ENCODE measurements at regions not wholly inside any gene's neighbourhood (a gene's known extent, or its start where the extent isn't known, plus 50 kb on each side); places are given as distances from the start of the nearest gene placed in this dataset.

GRCh38 chr10:33955676-33956075, 621.2 kb upstream of the NRP1 start:
- Histone ChIP-seq H3K9me3 (no peaks in the 10 kb centered on the region), H3K4me1 (no peaks in the 10 kb centered on the region), H3K36me3 (ENCODE audit: control insufficient read depth, insufficient read depth, low read length) (no peaks in the 10 kb centered on the region), H3K4me3 (ENCODE audit: low read depth, low read length) (no peak overlapping the region), H3K27me3 (replicated peaks; ENCODE audit: control insufficient read depth, insufficient read depth, low read length) (no peaks in the 10 kb centered on the region)
- Mint-ChIP-seq H3K9me3 (ENCODE audit: unreplicated experiment) (peaks cover 7% of the 10 kb centered on the region), H3K27ac (ENCODE audit: unreplicated experiment) (no peak overlapping the region), H3K36me3 (ENCODE audit: insufficient read depth, unreplicated experiment) (no peaks in the 10 kb centered on the region), H3K4me3 (ENCODE audit: unreplicated experiment) (no peak overlapping the region), H3K27me3 (ENCODE audit: insufficient read depth, unreplicated experiment) (no peaks in the 10 kb centered on the region), H3K4me1 (ENCODE audit: low read depth, unreplicated experiment) (no peaks in the 10 kb centered on the region)
- TF ChIP-seq CTCF (IDR thresholded peaks at IDR 0.05; ENCODE audit: insufficient read depth in 1 of 2, low read depth in 1 of 2, low read length in 1 of 2, severe bottlenecking in 1 of 2, unreplicated experiment in 1 of 2): no peak
- ChIA-PET CTCF (no interaction called here), POLR2A (no interaction called here)
- intact Hi-C loops (cut with micrococcal nuclease; ENCODE audit: unreplicated experiment): no loop called here
- no peak for DNase-seq
- BruUV-seq (replicated peaks): no TSS peak

DNA sequence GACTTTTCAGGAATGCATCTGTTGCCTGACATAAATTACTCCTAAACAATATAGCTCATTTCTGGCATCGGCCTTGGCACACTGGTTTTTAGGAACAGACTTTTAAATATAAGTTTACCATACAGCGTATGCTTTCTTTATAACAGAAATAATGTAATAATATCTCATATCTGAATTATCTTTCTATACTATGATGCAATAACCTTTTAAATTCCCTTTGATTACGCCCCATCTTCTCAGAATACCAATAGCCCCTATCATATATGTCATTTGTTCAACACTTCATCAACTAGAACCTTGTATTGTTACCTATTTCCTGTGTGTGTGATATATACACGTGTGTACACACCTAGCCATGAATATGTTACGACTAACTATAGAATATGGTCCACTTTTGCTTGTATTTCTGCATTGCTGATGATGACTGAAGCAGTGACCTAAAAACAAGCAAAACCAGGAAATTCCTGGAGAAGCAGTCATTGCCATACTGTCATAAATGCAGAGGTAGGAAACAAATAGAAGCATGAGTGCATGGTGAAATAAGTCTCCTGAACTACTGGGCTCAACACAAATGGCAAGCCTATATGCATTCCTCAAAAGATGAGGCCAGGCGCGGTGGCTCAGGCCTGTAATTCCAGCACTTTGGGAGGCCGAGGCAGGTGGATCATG, 618.4 kb upstream of the NRP1 start:
- intact Hi-C loops (cut with micrococcal nuclease; ENCODE audit: unreplicated experiment): loop anchor here (5.0 kb wide), 1 partner anchor 49 kb away; no protein-coding TSS in a partner anchor
- Mint-ChIP-seq H3K27me3 (ENCODE audit: insufficient read depth, unreplicated experiment) (no peaks in the 10 kb centered on the region), H3K27ac (ENCODE audit: unreplicated experiment) (no peak overlapping the region), H3K4me3 (ENCODE audit: unreplicated experiment) (no peak overlapping the region), H3K36me3 (ENCODE audit: insufficient read depth, unreplicated experiment) (no peaks in the 10 kb centered on the region), H3K9me3 (ENCODE audit: unreplicated experiment) (peaks cover 7% of the 10 kb centered on the region), H3K4me1 (ENCODE audit: low read depth, unreplicated experiment) (no peaks in the 10 kb centered on the region)
- no peaks in the 10 kb centered on the region for H3K9me3 ChIP-seq
- no peaks in the 10 kb centered on the region for H3K36me3 ChIP-seq (ENCODE audit: control insufficient read depth, insufficient read depth, low read length)
- H3K4me3 ChIP-seq (ENCODE audit: low read depth, low read length): no peak overlapping the region
- ChIA-PET POLR2A (no interaction called here), CTCF (no interaction called here)
- no peak for DNase-seq
- H3K27me3 ChIP-seq (replicated peaks; ENCODE audit: control insufficient read depth, insufficient read depth, low read length): no peaks in the 10 kb centered on the region
- no peaks in the 10 kb centered on the region for H3K4me1 ChIP-seq
- TF ChIP-seq CTCF (IDR thresholded peaks at IDR 0.05; ENCODE audit: insufficient read depth in 1 of 2, low read depth in 1 of 2, low read length in 1 of 2, severe bottlenecking in 1 of 2, unreplicated experiment in 1 of 2): no peak
- BruUV-seq (replicated peaks): no TSS peak

GRCh38 chr10:33950206-33950605, 615.7 kb upstream of the NRP1 start:
- no peaks in the 10 kb centered on the region for H3K27me3 ChIP-seq (replicated peaks; ENCODE audit: control insufficient read depth, insufficient read depth, low read length)
- ChIA-PET CTCF (no interaction called here), POLR2A (no interaction called here)
- Mint-ChIP-seq H3K27ac (ENCODE audit: unreplicated experiment) (no peak overlapping the region), H3K4me3 (ENCODE audit: unreplicated experiment) (no peak overlapping the region), H3K36me3 (ENCODE audit: insufficient read depth, unreplicated experiment) (no peaks in the 10 kb centered on the region), H3K9me3 (ENCODE audit: unreplicated experiment) (peaks cover 5% of the 10 kb centered on the region), H3K27me3 (ENCODE audit: insufficient read depth, unreplicated experiment) (no peaks in the 10 kb centered on the region), H3K4me1 (ENCODE audit: low read depth, unreplicated experiment) (no peaks in the 10 kb centered on the region)
- TF ChIP-seq CTCF (IDR thresholded peaks at IDR 0.05; ENCODE audit: insufficient read depth in 1 of 2, low read depth in 1 of 2, low read length in 1 of 2, severe bottlenecking in 1 of 2, unreplicated experiment in 1 of 2): no peak
- H3K9me3 ChIP-seq: no peaks in the 10 kb centered on the region; the same call in 1 of the 2 replicates
- DNase-seq: no peak
- no peak overlapping the region for H3K4me3 ChIP-seq (ENCODE audit: low read depth, low read length)
- BruUV-seq (replicated peaks): no TSS peak
- no peaks in the 10 kb centered on the region for H3K36me3 ChIP-seq (ENCODE audit: control insufficient read depth, insufficient read depth, low read length)
- intact Hi-C loops (cut with micrococcal nuclease; ENCODE audit: unreplicated experiment): loop anchor here (5.0 kb wide), 1 partner anchor 52 kb away; no protein-coding TSS in a partner anchor
- no peaks in the 10 kb centered on the region for H3K4me1 ChIP-seq

Data from Caco-2 (cell line).